Activated naive CD4-positive, alpha-beta T cell treated with anti-CD3 and anti-CD28 coated beads, Interleukin-2, amount 10 ng/mL, durations not matched to agents 7 days and 5 days (primary cell): ENCODE measurements at regions not wholly inside any gene's neighbourhood (a gene's known extent, or its start where the extent isn't known, plus 50 kb on each side); places are given as distances from the start of the nearest gene placed in this dataset.
"Not testable (repeated sequence)": the region's sequence is repeated elsewhere in the genome, so short reads cannot be mapped to it uniquely, and the experiment has no call there.

Source experiments
- CTCF ChIA-PET: fragments of 350-600 bp; sonication (Branson Sonifier 250); formaldehyde crosslinking; loops from one replicate; lab custom pipeline; 2021; ENCODE audit warnings: antibody characterized with exemption; lab: Charles Lee
- DNase-seq: peaks from one replicate; pipeline ENCODE4 v3.0.0-alpha.2; 2020
- H3K27ac Mint-ChIP-seq: one replicate; pipeline ENCODE4 v1.8.0; 2021; ENCODE audit warnings: mild to moderate bottlenecking, moderate library complexity, mixed read lengths
- H3K27me3 Mint-ChIP-seq: one replicate; pipeline ENCODE4 v1.8.0; 2021; ENCODE audit warnings: mild to moderate bottlenecking, mixed read lengths
- H3K36me3 Mint-ChIP-seq: one replicate; pipeline ENCODE4 v1.8.0; 2021; ENCODE audit warnings: mixed read lengths
- H3K4me1 Mint-ChIP-seq: one replicate; pipeline ENCODE4 v1.8.0; 2021; ENCODE audit warnings: mixed read lengths
- H3K4me3 Mint-ChIP-seq: one replicate; pipeline ENCODE4 v1.8.0; 2021; ENCODE audit warnings: mild to moderate bottlenecking, moderate library complexity, mixed read lengths
- H3K9me3 Mint-ChIP-seq: one replicate; pipeline ENCODE4 v1.8.0; 2021; ENCODE audit warnings: mixed read lengths

- Mint-ChIP-seq H3K9me3 (no peaks in the 10 kb centered on the region), H3K27me3 (no peaks in the 10 kb centered on the region), H3K36me3 (no peaks in the 10 kb centered on the region), H3K27ac (no peak overlapping the region), H3K4me1 (no peaks in the 10 kb centered on the region), H3K4me3 (no peak overlapping the region)
- DNase-seq = no peak
- CTCF ChIA-PET = no interaction called here
Measured at GRCh38 chr10:85067955-85068354, 739.6 kb downstream of the CCSER2 start.

GRCh38 chr10:85080934-85081333, 752.5 kb downstream of the CCSER2 start:
- no peaks in the 10 kb centered on the region for H3K36me3 Mint-ChIP-seq
- no peak for DNase-seq
- CTCF ChIA-PET = no interaction called here
- no peak overlapping the region for H3K27ac Mint-ChIP-seq
- no peaks in the 10 kb centered on the region for H3K4me1 Mint-ChIP-seq
- H3K4me3 Mint-ChIP-seq = no peak overlapping the region
- H3K9me3 Mint-ChIP-seq = peaks cover 5% of the 10 kb centered on the region
- no peaks in the 10 kb centered on the region for H3K27me3 Mint-ChIP-seq

- Mint-ChIP-seq H3K27ac (no peak overlapping the region), H3K27me3 (no peaks in the 10 kb centered on the region), H3K36me3 (no peaks in the 10 kb centered on the region), H3K4me3 (no peak overlapping the region), H3K9me3 (no peaks in the 10 kb centered on the region), H3K4me1 (no peaks in the 10 kb centered on the region)
- DNase-seq = no peak
- CTCF ChIA-PET = no interaction called here
Measured at GRCh38 chr10:85098835-85099521, 770.6 kb downstream of the CCSER2 start.

GRCh38 chr10:85100495-85100894, 772.1 kb downstream of the CCSER2 start:
- no peak overlapping the region for H3K27ac Mint-ChIP-seq
- DNase-seq = no peak
- H3K36me3 Mint-ChIP-seq = no peaks in the 10 kb centered on the region
- no peak overlapping the region for H3K4me3 Mint-ChIP-seq
- H3K9me3 Mint-ChIP-seq = peaks cover 2% of the 10 kb centered on the region
- H3K4me1 Mint-ChIP-seq = no peaks in the 10 kb centered on the region
- H3K27me3 Mint-ChIP-seq = no peaks in the 10 kb centered on the region
- CTCF ChIA-PET = no interaction called here

GRCh38 chr10:85105614-85106255, 777.3 kb downstream of the CCSER2 start:
- CTCF ChIA-PET = no interaction called here
- no peaks in the 10 kb centered on the region for H3K36me3 Mint-ChIP-seq
- H3K4me3 Mint-ChIP-seq = no peak overlapping the region

GRCh38 chr10:85111271-85111670, 782.9 kb downstream of the CCSER2 start:
- no peak for DNase-seq
- H3K27me3 Mint-ChIP-seq = no peaks in the 10 kb centered on the region
- H3K9me3 Mint-ChIP-seq = no peaks in the 10 kb centered on the region
- H3K36me3 Mint-ChIP-seq = no peaks in the 10 kb centered on the region
- CTCF ChIA-PET = no interaction called here
- H3K4me1 Mint-ChIP-seq = no peaks in the 10 kb centered on the region
- H3K27ac Mint-ChIP-seq = no peak overlapping the region
- no peak overlapping the region for H3K4me3 Mint-ChIP-seq

More at GRCh38 chr10:85105614-85106255, 777.3 kb downstream of the CCSER2 start:
- no peak for DNase-seq
- Mint-ChIP-seq H3K27me3 (no peaks in the 10 kb centered on the region), H3K9me3 (peaks cover 2% of the 10 kb centered on the region), H3K4me1 (no peaks in the 10 kb centered on the region), H3K27ac (no peak overlapping the region)

- H3K9me3 Mint-ChIP-seq = peaks cover 3% of the 10 kb centered on the region
- H3K27ac Mint-ChIP-seq = no peak overlapping the region
- H3K4me1 Mint-ChIP-seq = no peaks in the 10 kb centered on the region
- no peaks in the 10 kb centered on the region for H3K27me3 Mint-ChIP-seq
- H3K36me3 Mint-ChIP-seq = no peaks in the 10 kb centered on the region
- CTCF ChIA-PET = no interaction called here
- no peak overlapping the region for H3K4me3 Mint-ChIP-seq
- DNase-seq = no peak
Measured at GRCh38 chr10:85124603-85125051, 796.2 kb downstream of the CCSER2 start.

- Mint-ChIP-seq H3K9me3 (peaks cover 2% of the 10 kb centered on the region), H3K36me3 (no peaks in the 10 kb centered on the region), H3K27me3 (no peaks in the 10 kb centered on the region), H3K4me1 (no peaks in the 10 kb centered on the region), H3K27ac (no peak overlapping the region), H3K4me3 (no peak overlapping the region)
- DNase-seq = no peak
- CTCF ChIA-PET = no interaction called here
Measured at GRCh38 chr10:85137253-85137652, 808.9 kb downstream of the CCSER2 start.

- no peak overlapping the region for H3K4me3 Mint-ChIP-seq
- CTCF ChIA-PET = no interaction called here
- H3K4me1 Mint-ChIP-seq = no peaks in the 10 kb centered on the region
- peaks cover 3% of the 10 kb centered on the region for H3K9me3 Mint-ChIP-seq
- H3K27me3 Mint-ChIP-seq = no peaks in the 10 kb centered on the region
- DNase-seq = no peak
- H3K36me3 Mint-ChIP-seq = no peaks in the 10 kb centered on the region
- H3K27ac Mint-ChIP-seq = no peak overlapping the region
Measured at GRCh38 chr10:85138046-85138445, 809.7 kb downstream of the CCSER2 start.

GRCh38 chr10:85139124-85139523, 810.7 kb downstream of the CCSER2 start:
- CTCF ChIA-PET = no interaction called here
- Mint-ChIP-seq H3K27me3 (no peaks in the 10 kb centered on the region), H3K4me3 (no peak overlapping the region), H3K4me1 (no peaks in the 10 kb centered on the region), H3K9me3 (peaks cover 3% of the 10 kb centered on the region), H3K27ac (no peak overlapping the region), H3K36me3 (no peaks in the 10 kb centered on the region)
- DNase-seq = no peak

GRCh38 chr10:85141520-85141919, 813.1 kb downstream of the CCSER2 start:
- H3K27ac Mint-ChIP-seq, H3K27me3 Mint-ChIP-seq, H3K36me3 Mint-ChIP-seq, H3K9me3 Mint-ChIP-seq, DNase-seq, H3K4me3 Mint-ChIP-seq, CTCF ChIA-PET, H3K4me1 Mint-ChIP-seq: not testable (repeated sequence)

- CTCF ChIA-PET = no interaction called here
- Mint-ChIP-seq H3K9me3 (peaks cover 3% of the 10 kb centered on the region), H3K4me1 (no peaks in the 10 kb centered on the region), H3K27me3 (no peaks in the 10 kb centered on the region), H3K27ac (no peak overlapping the region), H3K4me3 (no peak overlapping the region), H3K36me3 (no peaks in the 10 kb centered on the region)
- no peak for DNase-seq
Measured at GRCh38 chr10:85145966-85146365, 817.6 kb downstream of the CCSER2 start.

- Mint-ChIP-seq H3K9me3 (no peaks in the 10 kb centered on the region), H3K4me1 (no peaks in the 10 kb centered on the region), H3K27ac (no peak overlapping the region), H3K4me3 (no peak overlapping the region), H3K36me3 (no peaks in the 10 kb centered on the region), H3K27me3 (no peaks in the 10 kb centered on the region)
- CTCF ChIA-PET = no interaction called here
- no peak for DNase-seq
Measured at GRCh38 chr10:85147346-85148250, 819.2 kb downstream of the CCSER2 start.

- H3K27ac Mint-ChIP-seq = no peak overlapping the region
- no peak for DNase-seq
- no peaks in the 10 kb centered on the region for H3K36me3 Mint-ChIP-seq
- H3K9me3 Mint-ChIP-seq = no peaks in the 10 kb centered on the region
- no peaks in the 10 kb centered on the region for H3K4me1 Mint-ChIP-seq
- CTCF ChIA-PET = no interaction called here
- H3K4me3 Mint-ChIP-seq = no peak overlapping the region
- no peaks in the 10 kb centered on the region for H3K27me3 Mint-ChIP-seq
Measured at GRCh38 chr10:85148693-85149640, 820.6 kb downstream of the CCSER2 start.
